GM19452 (cell line): ENCODE measurements at regions not wholly inside any gene's neighbourhood (a gene's known extent, or its start where the extent isn't known, plus 50 kb on each side); places are given as distances from the start of the nearest gene placed in this dataset.

Experiments
- ATAC-seq: cut with Tn5 transposase; IDR thresholded peaks from one replicate; pipeline ENCODE4 v1.9.1; 2021; ENCODE audit not compliant: unreplicated experiment

GRCh38 chr2:17085546-17086202 is 420.0 kb upstream of the CYRIA start:
- no peak for ATAC-seq

GRCh38 chr2:17084877-17085276 is 419.2 kb upstream of the CYRIA start:
- ATAC-seq: no peak

GRCh38 chr2:17083902-17084301 is 418.3 kb upstream of the CYRIA start:
- ATAC-seq: no peak

GRCh38 chr2:17079262-17079661 is 413.6 kb upstream of the CYRIA start:
- ATAC-seq: no peak

GRCh38 chr2:17076533-17076932 is 410.9 kb upstream of the CYRIA start:
- no peak for ATAC-seq

- ATAC-seq: no peak
Measured at GRCh38 chr2:17070711-17071110, 405.1 kb upstream of the CYRIA start.

GRCh38 chr2:17069564-17069963 is 403.9 kb upstream of the CYRIA start:
- ATAC-seq: no peak

- no peak for ATAC-seq
Measured at GRCh38 chr2:17068021-17068420, 402.4 kb upstream of the CYRIA start.

GRCh38 chr2:17065536-17065935 is 399.9 kb upstream of the CYRIA start:
- no peak for ATAC-seq

GRCh38 chr2:17061028-17061427 is 395.4 kb upstream of the CYRIA start:
- no peak for ATAC-seq

GRCh38 chr2:17059458-17059857 is 393.8 kb upstream of the CYRIA start:
- ATAC-seq: no peak

GRCh38 chr2:17058772-17059402 is 393.3 kb upstream of the CYRIA start:
- no peak for ATAC-seq

- no peak for ATAC-seq
Measured at GRCh38 chr2:17057109-17058017, 391.7 kb upstream of the CYRIA start.

GRCh38 chr2:17056236-17056635 is 390.6 kb upstream of the CYRIA start:
- no peak for ATAC-seq

- no peak for ATAC-seq
Measured at GRCh38 chr2:17052001-17052400, 386.4 kb upstream of the CYRIA start.

GRCh38 chr2:17051538-17051937 is 385.9 kb upstream of the CYRIA start:
- ATAC-seq: no peak

GRCh38 chr2:17043173-17043572 is 377.5 kb upstream of the CYRIA start:
- no peak for ATAC-seq

- no peak for ATAC-seq
Measured at GRCh38 chr2:17036361-17036760, 370.7 kb upstream of the CYRIA start.

GRCh38 chr2:17035010-17035409 is 369.4 kb upstream of the CYRIA start:
- no peak for ATAC-seq

GRCh38 chr2:17030047-17030446 is 364.4 kb upstream of the CYRIA start:
- ATAC-seq: no peak

- ATAC-seq: no peak
Measured at GRCh38 chr2:17012297-17012696, 346.7 kb upstream of the CYRIA start.

- no peak for ATAC-seq
Measured at GRCh38 chr2:17010104-17010503, 344.5 kb upstream of the CYRIA start.
